AG09319 (cell line): ENCODE measurements at regions not wholly inside any gene's neighbourhood (a gene's known extent, or its start where the extent isn't known, plus 50 kb on each side); places are given as distances from the start of the nearest gene placed in this dataset.

ENCODE experiments used
- DNase-seq: peaks from one replicate; pipeline ENCODE4 v3.0.0-alpha.2; 2010; ENCODE audit warnings: low read depth; ENCODE audit errors: extremely low read depth
- CTCF ChIP-seq: IDR thresholded peaks from 2 replicates; pipeline ENCODE4 v1.5.1; 2011; ENCODE audit warnings: low read depth, mild to moderate bottlenecking, inconsistent platforms, low read length, moderate library complexity

GRCh38 chr13:82216165-82216564 is 1666.1 kb downstream of the SLITRK1 start:
- no peak for DNase-seq
- no peak for TF ChIP-seq CTCF

- no peak for TF ChIP-seq CTCF
- no peak for DNase-seq
These were observed 1667.9 kb downstream of the SLITRK1 start for GRCh38 chr13:82214341-82214740.

GRCh38 chr13:82206241-82206640 is 1676.0 kb downstream of the SLITRK1 start:
- no peak for TF ChIP-seq CTCF
- DNase-seq, result no peak

GRCh38 chr13:82202398-82202797 is 1679.9 kb downstream of the SLITRK1 start:
- TF ChIP-seq CTCF, result no peak

GRCh38 chr13:82196087-82196486 is 1686.2 kb downstream of the SLITRK1 start:
- no peak for DNase-seq
- no peak for TF ChIP-seq CTCF

More at GRCh38 chr13:82202398-82202797, 1679.9 kb downstream of the SLITRK1 start:
- DNase-seq, result no peak

GRCh38 chr13:82187227-82187626 is 1695.0 kb downstream of the SLITRK1 start:
- TF ChIP-seq CTCF, result no peak
- no peak for DNase-seq

GRCh38 chr13:82176751-82177150 is 1705.5 kb downstream of the SLITRK1 start:
- TF ChIP-seq CTCF, result no peak
- DNase-seq, result no peak
